Endothelial cell of umbilical vein (primary cell): ENCODE measurements at regions not wholly inside any gene's neighbourhood (a gene's known extent, or its start where the extent isn't known, plus 50 kb on each side); places are given as distances from the start of the nearest gene placed in this dataset.

ENCODE experiments used
- BruUV-seq: library from RNA; stranded (reverse); fragments of 400-500 nt; replicated peaks from 2 replicates; lab custom pipeline; 2021; lab: Mats Ljungman, UMichigan
- CTCF ChIA-PET: fragments of 300-600, 350-600 bp; sonication (Branson Sonifier 250); formaldehyde crosslinking; loops from one replicate; lab custom pipeline; 2021; ENCODE audit warnings: antibody characterized with exemption, inconsistent platforms; lab: Charles Lee
- POLR2A ChIA-PET: fragments of 300-600, 350-600 bp; sonication (Branson Sonifier 250); formaldehyde crosslinking; loops from one replicate; lab custom pipeline; 2021; ENCODE audit warnings: antibody characterized with exemption, inconsistent platforms; lab: Charles Lee
- DNase-seq: peaks from one replicate; pipeline ENCODE4 v3.0.0-alpha.2; 2011; ENCODE audit warnings: low read depth, low spot score
- FAIRE-seq: peaks from 2 replicates; lab custom pipeline; 2011; peaks lifted over from hg19 to GRCh38; lab: Jason Lieb, UNC
- H2AFZ ChIP-seq: 2 replicates; pipeline ENCODE4 v1.6.0; 2012; ENCODE audit warnings: low read depth, low read length, control low read depth, inconsistent platforms
- H3K27ac ChIP-seq: 2 replicates; pipeline ENCODE4 v1.5.1; 2011; ENCODE audit warnings: low read depth, mild to moderate bottlenecking, control low read depth, low read length, moderate library complexity; ENCODE audit not compliant: insufficient read depth
- H3K27me3 ChIP-seq, 2 experiments: 2 replicates each; pipeline versions ENCODE4 v1.6.0 to v1.6.1; 2011; ENCODE audit warnings: low read length in 2 of 2, mixed read lengths in 1 of 2; ENCODE audit not compliant: control insufficient read depth in 2 of 2, insufficient read depth in 2 of 2
- H3K36me3 ChIP-seq, 2 experiments: 2 replicates in 1 of 2; 3 replicates in 1 of 2; pipeline ENCODE4 v1.5.1; 2011; ENCODE audit warnings: low read length in 2 of 2, mild to moderate bottlenecking in 1 of 2, moderate library complexity in 1 of 2; ENCODE audit not compliant: control insufficient read depth in 2 of 2, insufficient read depth in 2 of 2; ENCODE audit errors: extremely low read depth in 1 of 2
- H3K4me1 ChIP-seq: 3 replicates; pipeline ENCODE4 v1.5.1; 2011; ENCODE audit warnings: mild to moderate bottlenecking, low read length; ENCODE audit not compliant: control insufficient read depth, insufficient read depth; ENCODE audit errors: extremely low read depth
- H3K4me2 ChIP-seq: 2 replicates; pipeline ENCODE4 v1.6.1; 2011; ENCODE audit warnings: low read length, control low read depth, mixed read lengths; ENCODE audit not compliant: insufficient read depth
- H3K4me3 ChIP-seq, 3 experiments: fragments of 200-600 bp in 1 of 3; sonication (generic), shearing (Covaris generic) in 1 of 3; replicated peaks in 1 of 3; 2 replicates each; pipeline ENCODE4 v1.5.1; 2011 to 2016; ENCODE audit warnings: control low read depth in 3 of 3, low read length in 3 of 3, mild to moderate bottlenecking in 2 of 3, inconsistent platforms in 1 of 3, low read depth in 1 of 3, moderate library complexity in 1 of 3; ENCODE audit not compliant: insufficient read depth in 1 of 3
- H3K79me2 ChIP-seq: 2 replicates; pipeline ENCODE4 v1.6.0; 2012; ENCODE audit warnings: low read length, inconsistent platforms; ENCODE audit not compliant: control insufficient read depth, insufficient read depth
- H3K9ac ChIP-seq: replicated peaks from 2 replicates; pipeline ENCODE3; 2011; ENCODE audit warnings: low read length, control low read depth; ENCODE audit not compliant: insufficient read depth; ENCODE audit errors: extremely low read depth
- H3K9me1 ChIP-seq: replicated peaks from 3 replicates; pipeline ENCODE4 v1.6.0; 2011; ENCODE audit warnings: mild to moderate bottlenecking, low read length; ENCODE audit not compliant: control insufficient read depth, insufficient read depth; ENCODE audit errors: extremely low read depth
- H3K9me3 ChIP-seq: replicated peaks from 2 replicates; pipeline ENCODE4 v1.5.1; 2012; ENCODE audit warnings: low read length, inconsistent platforms; ENCODE audit not compliant: control insufficient read depth, insufficient read depth
- H4K20me1 ChIP-seq: replicated peaks from 2 replicates; pipeline ENCODE3; 2011; ENCODE audit warnings: mild to moderate bottlenecking, low read length; ENCODE audit not compliant: control insufficient read depth, insufficient read depth; ENCODE audit errors: extremely low read depth
- CTCF ChIP-seq, 2 donors: IDR thresholded peaks; 1 replicate in 1 of 2; 2 replicates in 1 of 2; pipeline ENCODE4 v1.5.1; 2011; ENCODE audit warnings: low read length in 2 of 2, mild to moderate bottlenecking in 2 of 2, moderate library complexity in 2 of 2, control low read depth in 1 of 2, inconsistent platforms in 1 of 2, low read depth in 1 of 2; ENCODE audit not compliant: insufficient read depth in 1 of 2; ENCODE audit errors: extremely low read depth in 1 of 2
- EZH2 ChIP-seq: IDR thresholded peaks from 2 replicates; pipeline ENCODE4 v1.6.1; 2012; ENCODE audit warnings: borderline replicate concordance, low read depth, mild to moderate bottlenecking, moderate library complexity, low read length, inconsistent platforms; ENCODE audit not compliant: severe bottlenecking
- FOS ChIP-seq: IDR thresholded peaks from 2 replicates; pipeline ENCODE4 v1.6.1; 2011; ENCODE audit warnings: mild to moderate bottlenecking, low read length, moderate library complexity, borderline replicate concordance; ENCODE audit not compliant: insufficient read depth
- GATA2 ChIP-seq: IDR thresholded peaks from 2 replicates; pipeline ENCODE4 v1.7.0; 2011; ENCODE audit warnings: low read depth, mild to moderate bottlenecking, moderate library complexity, mixed read lengths, low read length; ENCODE audit not compliant: insufficient read length, insufficient read depth
- JUN ChIP-seq: IDR thresholded peaks from 2 replicates; pipeline ENCODE4 v1.6.1; 2011; ENCODE audit warnings: borderline replicate concordance, low read depth; ENCODE audit not compliant: insufficient read length, insufficient read depth
- MAX ChIP-seq: IDR thresholded peaks from 2 replicates; pipeline ENCODE4 v1.6.1; 2011; ENCODE audit not compliant: insufficient read depth, insufficient read length
- MYC ChIP-seq: IDR thresholded peaks from one replicate; pipeline ENCODE4 v1.6.1; 2011; ENCODE audit warnings: mild to moderate bottlenecking, low read depth, low read length
- POLR2A ChIP-seq: IDR thresholded peaks from 2 replicates; pipeline ENCODE4 v1.6.1; 2012; ENCODE audit warnings: low read depth, mild to moderate bottlenecking, control low read depth, low read length
- POLR2AphosphoS5 ChIP-seq: IDR thresholded peaks from 2 replicates; pipeline ENCODE4 v1.6.1; 2012; ENCODE audit warnings: low read depth, mild to moderate bottlenecking, control low read depth, low read length, moderate library complexity; ENCODE audit not compliant: insufficient read depth
- dilution Hi-C: fragments of 300-500 bp; cut with MboI; formaldehyde crosslinking; loops from one replicate; pipeline ENCODE4 v1.15.0; 2019; ENCODE audit warnings: low sequenced_read_pairs; ENCODE audit not compliant: extremely low pct_ligation_motif_present
- intact Hi-C: fragments of 100-400 bp; cut with micrococcal nuclease; formaldehyde crosslinking; loops from one replicate; pipeline ENCODE4 v1.10.0; 2022

- no TSS peak for BruUV-seq
- Histone ChIP-seq H4K20me1 (no peaks in the 10 kb centered on the region), H3K79me2 (no peaks in the 10 kb centered on the region), H3K9me1 (no peaks in the 10 kb centered on the region), H2AFZ (no peak overlapping the region), H3K27ac (no peak overlapping the region), H3K4me3 (no peak overlapping the region), H3K4me1 (no peaks in the 10 kb centered on the region), H3K36me3 (no peaks in the 10 kb centered on the region), H3K9ac (no peak overlapping the region), H3K4me2 (no peak overlapping the region), H3K9me3 (no peaks in the 10 kb centered on the region), H3K27me3 (no peaks in the 10 kb centered on the region)
- TF ChIP-seq MAX (no peak), POLR2A (no peak), GATA2 (no peak), POLR2AphosphoS5 (no peak), FOS (no peak), MYC (no peak), EZH2 (no peak), CTCF (IDR thresholded peaks at IDR 0.05; ENCODE audit: extremely low read depth in 1 of 2, insufficient read depth in 1 of 2, low read depth in 1 of 2, low read length in 2 of 2) (no peak), JUN (no peak)
- CTCF ChIA-PET: no interaction called here
- POLR2A ChIA-PET: no interaction called here
- dilution Hi-C loops: no loop called here
- intact Hi-C loops: no loop called here
- FAIRE-seq (no peak), DNase-seq (no peak)
Measured at GRCh38 chr7:47197486-47197885, 384.4 kb downstream of the TNS3 start.
